K562 (cell line): ENCODE measurements at regions not wholly inside any gene's neighbourhood (a gene's known extent, or its start where the extent isn't known, plus 50 kb on each side); places are given as distances from the start of the nearest gene placed in this dataset.
"Not testable (repeated sequence)": the region's sequence is repeated elsewhere in the genome, so short reads cannot be mapped to it uniquely, and the experiment has no call there.

Experiments used
- CBFB ChIP-seq: sonication (generic); formaldehyde crosslinking; IDR thresholded peaks from 2 replicates; pipeline ENCODE4 v1.4.0; 2020; ENCODE audit warnings: mild to moderate bottlenecking, missing genetic modification reagents
- LARP7 ChIP-seq: fragments of 450-650 bp; IDR thresholded peaks from 2 replicates; pipeline ENCODE4 v1.6.1; 2016
- MAX ChIP-seq: sonication (generic); formaldehyde crosslinking; IDR thresholded peaks from 2 replicates; pipeline ENCODE4 v1.9.0; 2022; ENCODE audit warnings: mild to moderate bottlenecking, missing genetic modification reagents
- ZBTB2 ChIP-seq: fragments of 450-650 bp; IDR thresholded peaks from 2 replicates; pipeline ENCODE4 v1.6.1; 2016; ENCODE audit warnings: antibody characterized with exemption

GRCh38 chr5:135731034-135731433, 103.4 kb upstream of the SLC25A48 start:
- TF ChIP-seq LARP7; MAX (CRISPR knock-in tag); ZBTB2; CBFB (CRISPR knock-in tag): not testable (repeated sequence)
